GM21786 (cell line): ENCODE measurements at regions not wholly inside any gene's neighbourhood (a gene's known extent, or its start where the extent isn't known, plus 50 kb on each side); places are given as distances from the start of the nearest gene placed in this dataset.
"Not testable (repeated sequence)": the region's sequence is repeated elsewhere in the genome, so short reads cannot be mapped to it uniquely, and the experiment has no call there.

ENCODE experiments used
- ATAC-seq: cut with Tn5 transposase; IDR thresholded peaks from one replicate; pipeline ENCODE4 v1.9.1; 2021; ENCODE audit not compliant: unreplicated experiment

GRCh38 chr10:28986117-28986792 is 302.6 kb upstream of the LYZL1 start:
- ATAC-seq = no peak

- ATAC-seq = no peak
Measured at GRCh38 chr10:28986856-28987255, 302.0 kb upstream of the LYZL1 start.

GRCh38 chr10:28987555-28988320 is 301.1 kb upstream of the LYZL1 start:
- no peak for ATAC-seq

GRCh38 chr10:28988980-28989379 is 299.9 kb upstream of the LYZL1 start:
- no peak for ATAC-seq

- no peak for ATAC-seq
Measured at GRCh38 chr10:28991333-28992270, 297.3 kb upstream of the LYZL1 start.

GRCh38 chr10:28993056-28993455 is 295.8 kb upstream of the LYZL1 start:
- ATAC-seq = no peak

GRCh38 chr10:28993861-28994260 is 295.0 kb upstream of the LYZL1 start:
- no peak for ATAC-seq

- ATAC-seq = not testable (repeated sequence)
Measured at GRCh38 chr10:28994802-28995201, 294.1 kb upstream of the LYZL1 start.

- ATAC-seq = no peak
Measured at GRCh38 chr10:28995497-28995896, 293.4 kb upstream of the LYZL1 start.

GRCh38 chr10:28996345-28996744 is 292.5 kb upstream of the LYZL1 start:
- no peak for ATAC-seq

- no peak for ATAC-seq
Measured at GRCh38 chr10:28996947-28997551, 291.8 kb upstream of the LYZL1 start.

- ATAC-seq = no peak
Measured at GRCh38 chr10:28997734-28998133, 291.1 kb upstream of the LYZL1 start.

- no peak for ATAC-seq
Measured at GRCh38 chr10:29001801-29002200, 287.1 kb upstream of the LYZL1 start.

- ATAC-seq = not testable (repeated sequence)
Measured at GRCh38 chr10:29003014-29003413, 285.9 kb upstream of the LYZL1 start.

GRCh38 chr10:29005988-29006387 is 282.9 kb upstream of the LYZL1 start:
- ATAC-seq = no peak

GRCh38 chr10:29007370-29007747 is 281.5 kb upstream of the LYZL1 start:
- ATAC-seq = no peak

GRCh38 chr10:29007748-29008610 is 280.9 kb upstream of the LYZL1 start:
- ATAC-seq = no peak

- ATAC-seq = no peak
Measured at GRCh38 chr10:29009464-29009863, 279.4 kb upstream of the LYZL1 start.

GRCh38 chr10:29011516-29011915 is 277.4 kb upstream of the LYZL1 start:
- ATAC-seq = no peak

- no peak for ATAC-seq
Measured at GRCh38 chr10:29012926-29013554, 275.8 kb upstream of the LYZL1 start.
